Fibroblast of lung (primary cell): ENCODE measurements at regions not wholly inside any gene's neighbourhood (a gene's known extent, or its start where the extent isn't known, plus 50 kb on each side); places are given as distances from the start of the nearest gene placed in this dataset.

Source experiments
- DNase-seq, 2 donors: peaks; one replicate each; pipeline versions ENCODE4 v3.0.0 to v3.0.0-alpha.2; 2010; ENCODE audit warnings: low read depth in 2 of 2
- H2AFZ ChIP-seq: 2 replicates; pipeline ENCODE4 v1.5.1; 2012; ENCODE audit warnings: low read length, control low read depth, inconsistent platforms
- H3K27ac ChIP-seq: 2 replicates; pipeline ENCODE4 v1.5.1; 2011; ENCODE audit warnings: low read length, control low read depth; ENCODE audit not compliant: insufficient read depth
- H3K27me3 ChIP-seq: 2 replicates; pipeline ENCODE4 v1.5.1; 2011; ENCODE audit warnings: mild to moderate bottlenecking, low read length; ENCODE audit not compliant: control insufficient read depth, insufficient read depth
- H3K36me3 ChIP-seq: 2 replicates; pipeline ENCODE4 v1.5.1; 2011; ENCODE audit warnings: low read length; ENCODE audit not compliant: control insufficient read depth, insufficient read depth
- H3K4me1 ChIP-seq: 2 replicates; pipeline ENCODE4 v1.5.1; 2011; ENCODE audit warnings: low read length; ENCODE audit not compliant: control insufficient read depth, insufficient read depth; ENCODE audit errors: extremely low read depth
- H3K4me2 ChIP-seq: 2 replicates; pipeline ENCODE4 v1.5.1; 2011; ENCODE audit warnings: low read length, control low read depth; ENCODE audit not compliant: insufficient read depth; ENCODE audit errors: extremely low read depth
- H3K4me3 ChIP-seq, 4 experiments: fragments of 200-600 bp in 1 of 4; sonication (generic) in 1 of 4; replicated peaks in 1 of 4; 2 replicates each; pipeline ENCODE4 v1.5.1; 2011 to 2016; ENCODE audit warnings: low read length in 4 of 4, low read depth in 3 of 4, mild to moderate bottlenecking in 3 of 4, control low read depth in 2 of 4, inconsistent platforms in 1 of 4, mixed read lengths in 1 of 4; ENCODE audit not compliant: insufficient read depth in 1 of 4; ENCODE audit errors: control extremely low read depth in 1 of 4
- H3K79me2 ChIP-seq: 2 replicates; pipeline ENCODE4 v1.5.1; 2012; ENCODE audit warnings: mild to moderate bottlenecking, low read length, inconsistent platforms; ENCODE audit not compliant: control insufficient read depth, insufficient read depth
- H3K9ac ChIP-seq: 2 replicates; pipeline ENCODE4 v1.5.1; 2011; ENCODE audit warnings: mild to moderate bottlenecking, low read length, control low read depth; ENCODE audit not compliant: insufficient read depth
- H3K9me3 ChIP-seq: 2 replicates; pipeline ENCODE4 v1.5.1; 2012; ENCODE audit warnings: low read depth, low read length; ENCODE audit not compliant: control insufficient read depth, insufficient read depth
- H4K20me1 ChIP-seq: 2 replicates; pipeline ENCODE4 v1.5.1; 2011; ENCODE audit warnings: low read length; ENCODE audit not compliant: control insufficient read depth, insufficient read depth; ENCODE audit errors: extremely low read depth
- EZH2 ChIP-seq: IDR thresholded peaks from 2 replicates; pipeline ENCODE4 v1.5.1; 2012; ENCODE audit warnings: low read length, control low read depth, mild to moderate bottlenecking; ENCODE audit errors: missing control alignments
- TF ChIP-seq, protein P1 (sequence below), 2 donors: IDR thresholded peaks in 1 of 2; conservative IDR thresholded peaks in 1 of 2; 1 replicate in 1 of 2; 2 replicates in 1 of 2; pipeline ENCODE4 v1.5.1; 2011 to 2012; ENCODE audit warnings: low read length in 2 of 2, control low read depth in 1 of 2, inconsistent platforms in 1 of 2, low read depth in 1 of 2, mild to moderate bottlenecking in 1 of 2

DNA sequence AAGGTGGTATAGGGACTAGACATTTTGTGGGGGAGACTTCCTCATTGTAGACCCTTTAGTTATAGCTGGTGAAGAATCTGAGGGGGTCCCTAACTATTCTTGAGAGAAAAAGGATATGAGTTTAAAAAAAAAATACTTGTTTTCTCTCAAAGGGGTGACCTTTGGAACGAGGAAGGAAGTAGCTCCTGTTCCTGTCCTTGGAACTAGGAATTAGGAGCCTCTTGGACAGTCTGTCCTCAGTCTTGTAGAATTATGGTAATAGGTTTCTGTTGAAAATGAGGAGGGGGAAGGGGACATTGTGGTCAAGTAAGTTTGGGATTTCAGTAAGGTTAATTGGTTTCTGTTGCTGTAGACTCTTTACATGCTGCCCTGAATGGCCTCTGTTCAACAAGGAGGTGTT lies 56.5 kb downstream of the PLEKHG1 start:
- DNase-seq = no peak
- Histone ChIP-seq H3K4me1 (no peaks in the 10 kb centered on the region), H3K9ac (no peak overlapping the region), H3K9me3 (no peaks in the 10 kb centered on the region), H3K4me2 (no peak overlapping the region), H3K4me3 (no peak overlapping the region), H3K27me3 (no peaks in the 10 kb centered on the region), H4K20me1 (no peaks in the 10 kb centered on the region), H3K79me2 (no peaks in the 10 kb centered on the region), H3K27ac (no peak overlapping the region), H2AFZ (no peak overlapping the region), H3K36me3 (no peaks in the 10 kb centered on the region)
- TF ChIP-seq, protein P1, sequence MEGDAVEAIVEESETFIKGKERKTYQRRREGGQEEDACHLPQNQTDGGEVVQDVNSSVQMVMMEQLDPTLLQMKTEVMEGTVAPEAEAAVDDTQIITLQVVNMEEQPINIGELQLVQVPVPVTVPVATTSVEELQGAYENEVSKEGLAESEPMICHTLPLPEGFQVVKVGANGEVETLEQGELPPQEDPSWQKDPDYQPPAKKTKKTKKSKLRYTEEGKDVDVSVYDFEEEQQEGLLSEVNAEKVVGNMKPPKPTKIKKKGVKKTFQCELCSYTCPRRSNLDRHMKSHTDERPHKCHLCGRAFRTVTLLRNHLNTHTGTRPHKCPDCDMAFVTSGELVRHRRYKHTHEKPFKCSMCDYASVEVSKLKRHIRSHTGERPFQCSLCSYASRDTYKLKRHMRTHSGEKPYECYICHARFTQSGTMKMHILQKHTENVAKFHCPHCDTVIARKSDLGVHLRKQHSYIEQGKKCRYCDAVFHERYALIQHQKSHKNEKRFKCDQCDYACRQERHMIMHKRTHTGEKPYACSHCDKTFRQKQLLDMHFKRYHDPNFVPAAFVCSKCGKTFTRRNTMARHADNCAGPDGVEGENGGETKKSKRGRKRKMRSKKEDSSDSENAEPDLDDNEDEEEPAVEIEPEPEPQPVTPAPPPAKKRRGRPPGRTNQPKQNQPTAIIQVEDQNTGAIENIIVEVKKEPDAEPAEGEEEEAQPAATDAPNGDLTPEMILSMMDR (conservative IDR thresholded peaks at IDR 0.05 in 1 of 2, IDR thresholded peaks at IDR 0.05 in 1 of 2; ENCODE audit: low read depth in 1 of 2, low read length in 2 of 2) = no peak
- TF ChIP-seq EZH2 = no peak

DNA sequence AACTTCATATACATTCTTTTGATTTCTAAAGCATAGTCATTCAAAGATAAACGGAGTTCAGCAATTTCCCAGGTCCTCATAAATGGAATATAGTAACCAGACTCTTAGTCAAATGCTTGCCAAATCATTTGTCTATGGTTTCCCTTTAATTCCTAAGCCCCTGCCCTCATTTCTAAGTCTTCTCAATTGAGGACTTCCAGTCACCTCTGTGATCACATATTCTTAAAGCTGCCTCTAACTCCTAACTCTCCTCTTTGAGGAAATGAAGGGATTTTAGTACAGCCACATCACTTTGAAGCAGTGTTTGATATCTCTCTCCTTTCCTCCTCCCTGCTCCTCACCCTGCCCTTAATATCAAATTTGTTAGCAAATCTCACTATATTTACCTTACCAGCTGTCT lies 58.7 kb downstream of the PLEKHG1 start:
- DNase-seq = no peak
- H3K4me2 ChIP-seq = no peak overlapping the region
- no peaks in the 10 kb centered on the region for H3K36me3 ChIP-seq

DNA sequence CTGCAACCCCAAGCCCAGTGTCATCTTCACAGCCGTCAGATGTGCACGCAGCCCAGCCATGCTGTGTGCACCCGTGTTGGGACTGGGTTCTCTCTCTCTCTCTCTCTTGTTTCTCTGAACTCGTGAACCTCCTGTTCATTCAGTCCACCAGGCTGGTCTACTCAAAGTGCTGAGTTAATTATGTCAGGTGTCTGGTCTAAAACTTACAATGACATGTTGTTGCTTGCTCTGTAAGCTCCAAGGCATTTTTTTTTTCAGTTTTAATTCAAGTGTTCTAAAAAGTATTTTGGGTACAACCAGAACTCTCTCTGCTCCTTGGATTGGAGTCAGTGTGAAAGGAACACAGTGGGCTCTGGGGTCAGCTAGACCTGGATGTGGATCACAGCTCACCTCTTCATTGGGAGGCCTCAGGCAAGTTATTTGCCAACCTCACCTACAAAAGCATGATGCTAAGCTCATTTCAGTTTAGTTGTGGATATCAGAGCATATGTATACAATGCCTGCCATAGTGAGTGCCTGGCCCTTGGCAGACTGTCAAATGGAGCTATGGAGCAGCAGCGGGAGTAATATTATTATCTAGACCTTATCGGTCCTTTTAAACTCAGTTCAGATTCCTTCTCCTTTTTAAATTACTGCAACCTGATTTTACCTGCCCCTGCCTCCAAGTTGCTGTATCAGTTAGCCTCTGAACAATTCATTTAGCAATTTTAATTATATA lies 59.5 kb downstream of the PLEKHG1 start:
- Histone ChIP-seq H3K9me3 (no peaks in the 10 kb centered on the region), H3K27me3 (no peaks in the 10 kb centered on the region), H3K36me3 (no peaks in the 10 kb centered on the region), H3K4me3 (no peak overlapping the region), H3K9ac (no peak overlapping the region), H2AFZ (no peak overlapping the region), H3K4me2 (no peak overlapping the region), H3K4me1 (no peaks in the 10 kb centered on the region), H3K79me2 (no peaks in the 10 kb centered on the region), H4K20me1 (no peaks in the 10 kb centered on the region), H3K27ac (no peak overlapping the region)
- TF ChIP-seq EZH2 = no peak
- TF ChIP-seq, protein P1 (conservative IDR thresholded peaks at IDR 0.05 in 1 of 2, IDR thresholded peaks at IDR 0.05 in 1 of 2; ENCODE audit: low read depth in 1 of 2, low read length in 2 of 2) = no peak
- no peak for DNase-seq

More for the DNA sequence above, 58.7 kb downstream of the PLEKHG1 start:
- Histone ChIP-seq H3K4me1 (no peaks in the 10 kb centered on the region), H3K9me3 (no peaks in the 10 kb centered on the region), H2AFZ (no peak overlapping the region), H3K9ac (no peak overlapping the region), H3K27me3 (no peaks in the 10 kb centered on the region), H3K4me3 (no peak overlapping the region), H3K27ac (no peak overlapping the region), H4K20me1 (no peaks in the 10 kb centered on the region), H3K79me2 (no peaks in the 10 kb centered on the region)
- TF ChIP-seq, protein P1 (conservative IDR thresholded peaks at IDR 0.05 in 1 of 2, IDR thresholded peaks at IDR 0.05 in 1 of 2; ENCODE audit: low read depth in 1 of 2, low read length in 2 of 2) = no peak
- TF ChIP-seq EZH2 = no peak
